ENCODE measurements at regions not wholly inside any gene's neighbourhood (a gene's known extent, or its start where the extent isn't known, plus 50 kb on each side); places are given as distances from the start of the nearest gene placed in this dataset.
A peak's percentile ranks its signal among the peaks of the same experiment; 100 is the strongest.

- ATAC-seq = no peak
- H3K4me2 ChIP-seq (ENCODE audit: low read length) = no peak overlapping the region
Observed at GRCh38 chr10:124238367-124238766, 145.0 kb upstream of the CHST15 start.

GRCh38 chr10:124237282-124237961 lies 144.0 kb upstream of the CHST15 start:
- no peak for DNase-seq
- no peaks in the 10 kb centered on the region for H3K9me2 ChIP-seq (replicated peaks; ENCODE audit: low read length)
- H2AFZ ChIP-seq (ENCODE audit: low read length) = no peak overlapping the region
- TF ChIP-seq EZH2phosphoT487 (IDR thresholded peaks at IDR 0.05; ENCODE audit: borderline replicate concordance, low read length) (no peak), CTCF (conservative IDR thresholded peaks at IDR 0.05; ENCODE audit: low read depth, low read length) (no peak), EZH2 (IDR thresholded peaks at IDR 0.05; ENCODE audit: low read length, unreplicated experiment) (no peak)
- H3K27ac ChIP-seq (ENCODE audit: low read length) = no peak overlapping the region
- no peaks in the 10 kb centered on the region for H3K9me3 ChIP-seq (ENCODE audit: low read length)
- no peaks in the 10 kb centered on the region for H3K27me3 ChIP-seq (ENCODE audit: low read length)
- POLR2A ChIA-PET (ENCODE audit: unreplicated experiment) = no interaction called here
- no peak for ATAC-seq
- no peaks in the 10 kb centered on the region for H4K20me1 ChIP-seq (ENCODE audit: low read length)
- H3K4me3 ChIP-seq (ENCODE audit: low read length) = no peak overlapping the region
- CTCF ChIA-PET = no interaction called here
- H3K4me2 ChIP-seq (ENCODE audit: low read length) = no peak overlapping the region
- H3K9ac ChIP-seq (ENCODE audit: low read length) = no peak overlapping the region
- no peaks in the 10 kb centered on the region for H3K79me2 ChIP-seq (ENCODE audit: low read length)
- intact Hi-C loops (cut with micrococcal nuclease) = no loop called here
- H3F3A ChIP-seq (ENCODE audit: low read length, unreplicated experiment) = no peaks in the 10 kb centered on the region
- no TSS peak for BruUV-seq (replicated peaks)
- no peaks in the 10 kb centered on the region for H3K36me3 ChIP-seq (ENCODE audit: low read depth, low read length)
- H3K4me1 ChIP-seq (ENCODE audit: insufficient read depth, low read length) = no peaks in the 10 kb centered on the region

More at GRCh38 chr10:124238367-124238766, 145.0 kb upstream of the CHST15 start:
- H3K9me2 ChIP-seq (replicated peaks; ENCODE audit: low read length) = no peaks in the 10 kb centered on the region
- H3K36me3 ChIP-seq (ENCODE audit: low read depth, low read length) = no peaks in the 10 kb centered on the region
- H3K9ac ChIP-seq (ENCODE audit: low read length) = no peak overlapping the region
- intact Hi-C loops (cut with micrococcal nuclease) = no loop called here
- H3K27ac ChIP-seq (ENCODE audit: low read length) = no peak overlapping the region
- no peaks in the 10 kb centered on the region for H3K79me2 ChIP-seq (ENCODE audit: low read length)
- H3K9me3 ChIP-seq (ENCODE audit: low read length) = no peaks in the 10 kb centered on the region
- H3K27me3 ChIP-seq (ENCODE audit: low read length) = no peaks in the 10 kb centered on the region
- H3F3A ChIP-seq (ENCODE audit: low read length, unreplicated experiment) = no peaks in the 10 kb centered on the region
- no peak overlapping the region for H3K4me3 ChIP-seq (ENCODE audit: low read length)
- ChIA-PET POLR2A (ENCODE audit: unreplicated experiment) (no interaction called here), CTCF (no interaction called here)
- no peak overlapping the region for H2AFZ ChIP-seq (ENCODE audit: low read length)
- no peaks in the 10 kb centered on the region for H3K4me1 ChIP-seq (ENCODE audit: insufficient read depth, low read length)
- no peaks in the 10 kb centered on the region for H4K20me1 ChIP-seq (ENCODE audit: low read length)
- peak; percentile 5 for DNase-seq
- TF ChIP-seq EZH2 (IDR thresholded peaks at IDR 0.05; ENCODE audit: low read length, unreplicated experiment) = no peak
- TF ChIP-seq CTCF (conservative IDR thresholded peaks at IDR 0.05; ENCODE audit: low read depth, low read length) = no peak
- TF ChIP-seq EZH2phosphoT487 (IDR thresholded peaks at IDR 0.05; ENCODE audit: borderline replicate concordance, low read length) = no peak
- no TSS peak for BruUV-seq (replicated peaks)

- Histone ChIP-seq H3K79me2 (ENCODE audit: low read length) (no peaks in the 10 kb centered on the region), H3K9me2 (replicated peaks; ENCODE audit: low read length) (no peaks in the 10 kb centered on the region), H3K4me1 (ENCODE audit: insufficient read depth, low read length) (no peaks in the 10 kb centered on the region), H3K36me3 (ENCODE audit: low read depth, low read length) (no peaks in the 10 kb centered on the region), H3F3A (ENCODE audit: low read length, unreplicated experiment) (no peaks in the 10 kb centered on the region), H3K27ac (ENCODE audit: low read length) (no peak overlapping the region), H3K9ac (ENCODE audit: low read length) (no peak overlapping the region), H3K27me3 (ENCODE audit: low read length) (no peaks in the 10 kb centered on the region), H2AFZ (ENCODE audit: low read length) (no peak overlapping the region), H3K4me2 (ENCODE audit: low read length) (no peak overlapping the region), H4K20me1 (ENCODE audit: low read length) (no peaks in the 10 kb centered on the region), H3K9me3 (ENCODE audit: low read length) (no peaks in the 10 kb centered on the region), H3K4me3 (ENCODE audit: low read length) (no peak overlapping the region)
- no TSS peak for BruUV-seq (replicated peaks)
- ATAC-seq (no peak), DNase-seq (no peak)
- no peak for TF ChIP-seq EZH2phosphoT487 (IDR thresholded peaks at IDR 0.05; ENCODE audit: borderline replicate concordance, low read length)
- no peak for TF ChIP-seq EZH2 (IDR thresholded peaks at IDR 0.05; ENCODE audit: low read length, unreplicated experiment)
- TF ChIP-seq CTCF (conservative IDR thresholded peaks at IDR 0.05; ENCODE audit: low read depth, low read length) = no peak
- POLR2A ChIA-PET (ENCODE audit: unreplicated experiment) = no interaction called here
- CTCF ChIA-PET = no interaction called here
- intact Hi-C loops (cut with micrococcal nuclease) = no loop called here
Observed at GRCh38 chr10:124236816-124237215, 143.4 kb upstream of the CHST15 start.
